NCI-H82 treated with DMSO at 0.1 percent for 48 hours (cell line): ENCODE measurements at regions not wholly inside any gene's neighbourhood (a gene's known extent, or its start where the extent isn't known, plus 50 kb on each side); places are given as distances from the start of the nearest gene placed in this dataset.

Experiments used
- DNase-seq: peaks from one replicate; lab custom pipeline; 2025; ENCODE audit not compliant: unreplicated experiment; lab: John Stamatoyannopoulos, UW

- no peak for DNase-seq
Observed at GRCh38 chr1:65670518-65670917, 122.2 kb upstream of the PDE4B start.

- no peak for DNase-seq
Observed at GRCh38 chr1:65674522-65674921, 118.2 kb upstream of the PDE4B start.

GRCh38 chr1:65679773-65680172 is 112.9 kb upstream of the PDE4B start:
- DNase-seq, result no peak

- DNase-seq, result no peak
Observed at GRCh38 chr1:65681096-65681495, 111.6 kb upstream of the PDE4B start.

GRCh38 chr1:65687428-65688214 is 105.1 kb upstream of the PDE4B start:
- peak; percentile 57 for DNase-seq

- DNase-seq, result no peak
Observed at GRCh38 chr1:65688215-65688566, 104.5 kb upstream of the PDE4B start.

- no peak for DNase-seq
Observed at GRCh38 chr1:65688848-65689247, 103.8 kb upstream of the PDE4B start.

- no peak for DNase-seq
Observed at GRCh38 chr1:65691152-65691900, 101.4 kb upstream of the PDE4B start.

GRCh38 chr1:65691972-65692371 is 100.7 kb upstream of the PDE4B start:
- DNase-seq, result no peak

- no peak for DNase-seq
Observed at GRCh38 chr1:65694126-65694525, 98.6 kb upstream of the PDE4B start.

- no peak for DNase-seq
Observed at GRCh38 chr1:65694933-65695332, 97.8 kb upstream of the PDE4B start.

GRCh38 chr1:65698590-65698989 is 94.1 kb upstream of the PDE4B start:
- DNase-seq, result no peak

GRCh38 chr1:65703853-65704252 is 88.8 kb upstream of the PDE4B start:
- DNase-seq, result no peak

GRCh38 chr1:65704318-65704717 is 88.4 kb upstream of the PDE4B start:
- no peak for DNase-seq

- no peak for DNase-seq
Observed at GRCh38 chr1:65717815-65718454, 74.8 kb upstream of the PDE4B start.

GRCh38 chr1:65719391-65719790 is 73.3 kb upstream of the PDE4B start:
- no peak for DNase-seq

- no peak for DNase-seq
Observed at GRCh38 chr1:65722461-65722860, 70.2 kb upstream of the PDE4B start.

GRCh38 chr1:65724151-65724550 is 68.5 kb upstream of the PDE4B start:
- DNase-seq, result no peak

- DNase-seq, result no peak
Observed at GRCh38 chr1:65725064-65725463, 67.6 kb upstream of the PDE4B start.

GRCh38 chr1:65728504-65728903 is 64.2 kb upstream of the PDE4B start:
- DNase-seq, result no peak

- no peak for DNase-seq
Observed at GRCh38 chr1:65729259-65729658, 63.4 kb upstream of the PDE4B start.

GRCh38 chr1:65734979-65735378 is 57.7 kb upstream of the PDE4B start:
- no peak for DNase-seq
